Hindlimb muscle (tissue), 1 donor: ENCODE measurements at regions not wholly inside any gene's neighbourhood (a gene's known extent, or its start where the extent isn't known, plus 50 kb on each side); places are given as distances from the start of the nearest gene placed in this dataset.
"Not testable (repeated sequence)": the region's sequence is repeated elsewhere in the genome, so short reads cannot be mapped to it uniquely, and the experiment has no call there.

Experiments
- DNase-seq: peaks from one replicate; pipeline ENCODE4 v3.0.0-alpha.2; 2013

DNA sequence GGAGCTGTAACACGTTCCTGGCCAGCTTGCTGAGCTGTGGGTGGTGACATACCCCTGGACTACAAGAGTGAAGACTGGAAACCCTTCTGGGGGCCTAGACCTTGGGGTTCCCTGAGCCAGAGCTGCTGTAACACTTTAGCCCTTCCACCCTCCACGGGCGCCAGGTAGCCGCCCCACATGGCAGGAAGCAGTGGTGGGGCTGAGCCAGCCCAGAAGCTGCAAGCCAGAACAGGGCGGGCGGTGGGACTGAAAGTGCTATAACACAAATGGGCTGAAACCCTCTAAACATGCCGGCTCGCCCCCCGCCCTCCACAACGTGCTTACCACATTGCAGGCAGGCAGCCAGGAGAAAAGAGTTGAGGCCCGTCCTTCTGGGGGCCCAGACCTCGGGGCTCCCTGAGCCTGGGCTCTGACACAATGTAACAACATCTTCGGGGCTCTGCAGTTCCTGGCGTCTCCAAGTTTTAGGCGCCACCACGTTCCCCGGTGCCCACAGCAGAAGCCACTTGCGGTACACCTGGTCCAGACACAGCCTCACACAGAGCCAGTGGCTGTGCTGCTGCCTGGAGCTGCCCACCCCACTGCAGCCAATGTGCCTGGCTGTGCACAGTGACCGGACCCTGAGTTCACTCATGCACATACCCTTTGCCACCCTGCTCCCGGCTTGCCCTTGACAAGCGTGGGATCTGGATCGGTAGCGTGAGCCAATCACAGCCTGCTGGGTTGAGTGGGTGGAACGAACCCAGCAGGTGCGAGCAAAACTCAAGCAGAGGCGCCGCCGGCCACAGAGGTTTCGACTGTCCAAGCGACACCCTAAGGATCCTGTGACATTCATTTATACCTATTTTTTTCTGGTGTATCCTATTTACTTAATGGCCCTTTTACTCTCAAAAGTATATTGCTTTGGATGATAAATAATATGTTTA lies 127.4 kb upstream of the FHL2 start:
- no peak for DNase-seq

DNA sequence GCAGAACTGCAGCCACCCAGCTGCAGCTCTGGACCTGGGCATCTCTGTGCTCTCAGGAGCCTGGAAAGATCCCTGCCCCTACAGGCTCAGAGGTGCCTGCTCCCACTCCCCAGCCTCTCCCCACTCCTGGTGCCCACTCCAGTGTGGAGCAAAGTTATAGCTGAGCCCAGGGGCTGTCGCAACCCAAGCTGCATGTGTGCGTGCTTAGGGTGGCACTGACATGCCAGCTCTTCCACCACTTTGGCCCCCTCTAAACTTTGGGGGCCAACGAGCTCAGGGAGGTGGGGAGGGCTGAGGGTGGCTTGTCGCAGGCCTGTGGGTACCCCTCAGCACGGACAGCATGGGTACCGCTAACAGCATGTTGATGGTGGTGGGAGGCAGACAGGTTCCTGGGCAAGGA lies 126.3 kb upstream of the FHL2 start:
- no peak for DNase-seq

DNA sequence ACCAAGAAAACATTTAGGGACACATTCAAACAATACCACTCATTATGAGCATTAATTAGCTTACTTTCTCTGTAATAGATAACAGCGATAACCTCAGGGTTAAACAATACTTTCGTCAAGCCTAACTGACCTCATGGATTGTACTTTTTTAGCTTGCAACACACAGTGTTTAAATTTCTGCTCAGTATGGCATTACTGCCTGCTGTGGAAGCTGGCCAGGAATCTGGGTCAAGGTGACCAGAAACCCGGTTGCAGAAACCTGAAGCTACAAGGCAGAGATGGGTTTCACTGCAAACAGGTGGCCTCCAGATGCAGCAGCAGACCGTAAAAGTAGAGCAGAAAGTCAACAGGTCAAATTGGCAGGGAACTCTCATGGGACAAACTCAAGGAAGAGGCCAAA lies 123.8 kb upstream of the FHL2 start:
- no peak for DNase-seq

DNA sequence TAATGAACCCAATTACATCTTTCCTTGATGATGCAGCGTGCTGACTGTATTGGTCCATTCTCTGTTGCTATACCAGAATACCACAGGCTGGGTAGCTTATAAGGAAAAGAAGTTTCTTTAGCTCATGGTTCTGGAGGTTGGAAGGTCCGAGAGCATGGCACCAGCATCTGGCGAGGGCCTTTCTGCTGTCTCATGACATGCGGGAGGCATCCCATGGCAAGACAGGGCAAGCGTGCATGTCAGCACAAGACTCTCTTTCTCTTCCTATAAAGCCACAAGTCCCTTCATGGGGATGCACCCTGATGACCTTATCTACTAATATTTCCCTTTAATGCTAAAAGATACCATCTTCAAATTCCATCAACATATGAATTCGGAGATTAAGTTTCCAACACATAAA lies 122.8 kb upstream of the FHL2 start:
- no peak for DNase-seq

DNA sequence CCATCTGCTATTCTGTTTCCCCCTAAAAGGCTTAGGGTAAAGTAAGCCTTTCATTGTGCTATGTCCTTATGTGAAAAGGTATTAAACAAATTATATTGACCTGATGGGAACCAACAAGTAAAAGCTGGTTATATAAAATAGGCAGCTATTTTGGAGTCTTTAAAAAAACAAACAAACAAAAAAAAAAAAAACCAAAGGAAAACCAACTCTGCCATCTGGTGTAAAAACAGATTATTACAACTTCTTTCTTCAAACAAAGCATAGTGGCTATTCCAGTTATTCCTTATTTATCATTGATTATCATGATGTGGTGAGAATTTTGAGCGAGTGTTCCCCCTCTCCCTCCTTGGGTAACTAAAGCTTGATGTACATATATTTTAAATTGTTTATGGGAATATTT lies 122.3 kb upstream of the FHL2 start:
- no peak for DNase-seq

DNA sequence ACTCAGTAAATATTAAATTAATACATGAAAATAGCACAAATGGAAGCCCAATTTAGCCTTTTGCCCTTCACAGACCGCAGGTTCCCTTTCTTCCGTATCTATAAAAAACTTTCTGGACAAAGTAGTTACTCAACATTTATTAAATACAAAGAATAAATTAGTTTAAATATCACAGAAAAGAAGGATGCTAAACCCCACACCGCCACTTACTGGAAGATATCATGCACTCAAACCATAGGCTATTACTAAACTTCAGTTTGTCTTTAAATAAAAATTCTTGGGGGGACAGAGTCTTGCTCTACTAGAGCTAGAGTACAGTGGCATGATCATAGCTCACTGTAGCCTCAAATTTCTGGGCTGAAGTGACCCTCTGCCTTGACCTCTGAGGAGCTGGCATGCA lies 120.7 kb upstream of the FHL2 start:
- DNase-seq = no peak

DNA sequence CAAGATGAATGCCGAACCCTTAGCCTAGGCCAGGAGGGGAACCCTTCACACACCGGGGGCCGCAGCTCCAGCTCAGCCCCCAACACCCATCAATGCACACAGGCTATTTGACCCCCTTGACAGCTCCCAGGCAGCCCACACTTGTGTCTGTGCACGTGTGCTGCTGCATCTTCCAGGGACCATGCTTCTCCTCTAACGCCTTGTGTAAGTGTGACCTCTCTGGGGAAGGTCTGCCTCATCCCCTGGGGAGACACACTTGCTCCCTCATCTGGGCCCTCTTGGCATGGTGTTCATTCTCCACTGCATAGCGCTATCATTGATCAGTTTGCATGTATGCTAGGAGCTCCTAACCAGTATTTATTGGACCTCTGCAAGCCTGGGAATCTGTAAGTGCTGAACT lies 120.0 kb upstream of the FHL2 start:
- no peak for DNase-seq

DNA sequence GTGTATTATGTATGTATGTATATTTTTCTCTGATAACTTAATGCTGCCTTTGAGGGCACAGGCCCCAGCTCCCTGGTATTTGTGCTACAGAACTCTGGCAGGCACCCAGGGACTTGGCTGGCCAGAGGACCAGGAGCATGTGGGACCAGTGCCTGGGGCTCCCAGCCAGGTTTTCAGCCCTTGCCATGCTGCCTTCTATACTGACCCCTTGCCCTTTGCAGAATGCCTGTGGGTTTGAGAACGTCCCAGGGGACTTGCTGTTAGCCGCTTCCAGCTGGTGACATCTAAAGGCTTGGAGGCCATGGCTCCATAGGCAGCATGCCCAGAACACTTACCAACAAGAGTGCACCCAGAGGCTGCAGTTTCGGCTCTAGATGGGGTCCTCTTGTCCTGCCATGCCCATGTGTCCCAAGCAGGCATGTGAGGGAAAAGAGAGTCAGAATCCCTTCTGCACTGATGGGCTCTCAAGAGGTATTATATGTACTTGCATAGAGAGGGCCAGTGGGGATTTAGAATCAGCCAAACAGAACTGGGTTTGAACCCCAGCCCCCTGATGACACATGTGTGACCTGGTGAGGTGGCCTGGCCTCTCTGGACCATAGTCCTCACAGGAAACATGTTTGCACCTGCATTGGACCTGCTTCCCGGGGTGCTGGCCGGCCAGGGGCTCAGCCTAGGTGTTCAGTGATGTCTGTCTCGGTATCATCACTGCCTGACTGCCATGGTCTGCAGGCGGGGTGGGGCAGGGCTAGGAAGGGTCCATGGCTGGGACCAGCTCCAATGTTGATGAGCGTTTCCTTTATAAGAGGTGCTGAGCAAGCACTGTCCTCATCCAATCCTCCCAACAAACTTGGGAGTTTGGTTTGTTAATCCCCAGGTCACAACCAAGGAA lies 119.2 kb upstream of the FHL2 start:
- DNase-seq = no peak

DNA sequence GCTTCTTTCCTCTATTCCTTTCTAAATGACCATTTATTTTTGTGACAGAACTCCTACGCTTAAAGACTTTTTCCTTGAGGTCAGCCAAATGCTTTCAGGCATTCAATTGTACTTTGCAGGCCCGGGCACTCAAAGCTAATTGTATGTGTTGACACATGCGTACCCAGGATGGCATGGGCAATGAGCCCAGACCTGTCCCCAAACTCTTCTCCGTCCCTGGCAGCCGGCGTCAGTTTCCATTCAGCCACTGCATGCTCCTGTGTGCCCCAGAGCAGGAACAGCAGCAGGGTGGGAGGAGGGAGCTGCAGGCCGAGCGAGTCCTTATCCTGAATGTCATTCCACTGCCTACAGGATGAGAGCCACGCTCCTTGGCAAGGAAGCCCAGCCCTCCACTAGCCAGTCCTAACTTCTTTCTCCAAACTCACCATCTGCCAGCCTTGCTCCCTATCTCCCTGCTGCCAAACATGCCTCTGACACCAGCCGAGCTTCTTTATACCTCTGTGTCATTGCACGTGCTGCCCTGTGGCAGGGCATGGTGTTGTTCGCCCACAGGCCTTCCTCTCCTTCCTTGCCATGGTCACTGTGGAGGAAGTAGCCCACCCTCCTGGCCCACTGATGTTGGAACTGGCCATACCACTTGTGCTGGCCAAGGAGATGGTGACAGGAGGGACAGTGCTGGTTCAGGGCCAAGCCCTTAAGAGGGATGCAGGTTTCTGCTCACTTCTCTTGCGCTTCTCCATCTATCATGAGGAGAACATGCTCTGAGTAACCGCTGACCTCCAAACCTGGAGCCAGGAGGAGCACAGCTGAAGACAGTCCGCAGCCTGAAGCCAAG lies 116.9 kb upstream of the FHL2 start:
- no peak for DNase-seq

DNA sequence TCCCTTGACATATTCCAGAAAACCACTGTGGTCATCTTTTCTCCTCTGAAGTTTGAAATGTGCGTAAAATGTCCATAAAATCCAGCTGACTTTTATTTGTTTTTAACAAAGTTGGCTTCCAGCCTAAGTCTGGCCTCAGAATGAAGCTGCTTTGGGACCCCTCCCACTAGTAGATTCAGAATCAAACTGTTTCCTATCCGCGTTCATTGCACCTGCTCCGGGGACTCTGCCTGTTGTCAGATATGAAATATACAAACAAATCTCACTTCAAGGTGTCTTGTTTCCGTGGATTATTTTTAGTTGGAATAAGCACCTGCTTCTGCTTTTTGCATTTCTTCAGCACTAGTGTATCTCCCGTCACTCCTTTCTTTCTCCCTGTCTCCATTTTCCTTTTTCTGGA lies 115.7 kb upstream of the FHL2 start:
- DNase-seq = no peak

DNA sequence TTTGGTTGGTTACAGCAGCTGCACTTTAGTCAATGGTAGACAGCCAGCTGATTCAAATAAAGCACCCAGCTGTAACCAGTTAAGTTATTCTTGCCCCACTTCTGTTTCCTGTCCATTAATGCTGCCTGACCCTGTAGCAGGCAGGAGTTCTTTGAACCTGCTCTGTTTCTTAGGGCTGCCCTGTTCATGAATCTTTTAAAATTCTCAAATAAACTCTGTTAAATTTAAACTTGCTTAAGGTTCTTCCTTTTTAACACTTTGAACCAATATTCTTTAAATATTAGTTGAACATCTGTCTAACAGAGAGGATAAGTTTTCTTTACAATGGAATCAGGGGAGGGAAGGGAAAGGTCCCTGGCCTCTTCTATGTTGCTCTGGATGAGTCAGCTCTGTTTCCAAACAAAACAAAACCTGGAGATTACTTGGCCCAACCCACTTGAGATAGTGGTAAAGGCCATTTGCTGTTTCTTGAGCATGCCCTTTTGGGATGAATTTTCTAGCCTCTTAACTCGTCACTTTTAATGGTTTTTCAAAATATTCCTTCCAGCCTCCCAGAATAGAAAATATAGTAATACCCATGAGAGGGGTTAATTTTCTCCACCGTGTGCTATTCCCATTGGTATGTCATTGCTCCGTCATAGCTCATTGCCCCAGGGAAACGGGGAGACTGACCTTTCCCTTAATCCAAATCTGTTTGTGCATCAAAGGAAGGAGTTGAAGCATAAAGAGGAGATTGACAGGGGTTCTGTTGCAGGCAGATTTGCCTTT lies 112.1 kb upstream of the FHL2 start:
- no peak for DNase-seq

DNA sequence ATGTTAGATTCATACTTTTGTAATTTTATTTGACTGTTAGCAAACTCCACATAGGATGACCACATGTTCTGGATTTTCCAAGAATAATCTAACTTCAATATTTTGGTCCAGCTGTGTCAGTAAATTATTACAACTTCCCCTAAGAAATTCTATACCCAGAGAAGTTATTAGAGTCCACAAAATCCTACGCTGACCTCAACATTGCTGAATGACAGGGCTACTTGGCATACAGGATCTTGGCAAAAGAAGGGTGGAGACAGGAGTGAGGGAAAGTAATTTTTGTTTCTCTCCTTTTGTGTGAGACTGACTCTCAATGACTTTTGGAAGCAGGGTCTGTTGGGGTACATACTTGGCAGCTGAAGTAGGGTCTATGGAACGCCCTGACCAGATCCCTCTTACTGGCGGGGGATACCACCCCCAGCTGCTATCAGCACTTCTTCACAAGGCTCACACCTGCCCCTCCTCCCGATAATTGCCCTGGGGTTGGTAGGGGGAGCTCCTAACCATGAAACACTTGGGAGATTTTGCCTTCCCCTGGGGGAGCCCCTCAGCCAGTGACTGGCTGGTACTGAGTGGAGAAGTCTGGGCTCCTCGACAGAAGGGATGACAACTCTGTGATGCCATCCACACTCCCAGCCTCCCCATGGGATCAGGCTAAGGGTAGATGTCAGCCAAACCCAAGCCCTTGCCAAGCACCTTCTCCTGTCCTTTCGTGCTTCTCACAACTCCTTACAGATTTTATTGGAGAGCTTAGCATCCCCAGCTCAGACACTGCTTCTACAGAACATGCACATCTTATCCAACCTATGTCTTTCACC lies 110.6 kb upstream of the FHL2 start:
- peak; percentile 38 for DNase-seq

DNA sequence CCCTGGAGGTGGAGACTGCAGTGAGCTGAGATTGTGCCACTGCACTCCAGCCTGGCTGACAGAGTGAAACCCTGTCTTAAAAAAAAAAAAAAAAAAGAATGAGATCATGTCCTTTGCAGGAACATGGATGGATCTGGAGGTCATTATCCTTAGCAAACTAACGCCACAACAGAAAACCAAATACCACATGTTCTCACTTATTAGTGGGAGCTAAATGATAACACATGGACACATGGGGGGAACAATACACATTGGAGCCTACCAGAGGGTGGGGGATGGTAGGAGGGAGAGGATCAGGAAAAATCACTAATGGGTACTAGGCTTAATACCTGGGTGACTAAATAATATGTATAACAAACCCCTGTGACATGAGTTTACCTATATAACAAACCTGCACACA lies 108.0 kb upstream of the FHL2 start:
- not testable (repeated sequence) for DNase-seq

DNA sequence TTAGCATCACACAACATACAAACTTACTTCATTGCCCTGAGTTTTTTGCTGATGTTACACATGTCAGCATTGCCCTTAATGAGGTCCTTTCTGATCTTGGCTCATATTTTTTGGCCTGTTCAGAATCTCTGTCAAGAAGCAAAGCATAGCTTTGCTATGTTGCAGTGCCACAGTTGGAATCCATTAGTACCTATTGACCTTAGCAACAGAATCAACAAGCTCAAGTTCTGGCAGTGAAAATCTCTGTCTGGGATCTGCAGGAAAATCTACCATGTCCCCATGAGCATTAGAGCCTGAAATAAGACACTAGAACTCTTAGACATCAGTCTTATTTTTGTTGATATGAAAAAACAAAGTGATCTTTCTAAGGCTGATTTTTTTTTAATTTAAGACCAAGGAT lies 105.6 kb upstream of the FHL2 start:
- DNase-seq = no peak

DNA sequence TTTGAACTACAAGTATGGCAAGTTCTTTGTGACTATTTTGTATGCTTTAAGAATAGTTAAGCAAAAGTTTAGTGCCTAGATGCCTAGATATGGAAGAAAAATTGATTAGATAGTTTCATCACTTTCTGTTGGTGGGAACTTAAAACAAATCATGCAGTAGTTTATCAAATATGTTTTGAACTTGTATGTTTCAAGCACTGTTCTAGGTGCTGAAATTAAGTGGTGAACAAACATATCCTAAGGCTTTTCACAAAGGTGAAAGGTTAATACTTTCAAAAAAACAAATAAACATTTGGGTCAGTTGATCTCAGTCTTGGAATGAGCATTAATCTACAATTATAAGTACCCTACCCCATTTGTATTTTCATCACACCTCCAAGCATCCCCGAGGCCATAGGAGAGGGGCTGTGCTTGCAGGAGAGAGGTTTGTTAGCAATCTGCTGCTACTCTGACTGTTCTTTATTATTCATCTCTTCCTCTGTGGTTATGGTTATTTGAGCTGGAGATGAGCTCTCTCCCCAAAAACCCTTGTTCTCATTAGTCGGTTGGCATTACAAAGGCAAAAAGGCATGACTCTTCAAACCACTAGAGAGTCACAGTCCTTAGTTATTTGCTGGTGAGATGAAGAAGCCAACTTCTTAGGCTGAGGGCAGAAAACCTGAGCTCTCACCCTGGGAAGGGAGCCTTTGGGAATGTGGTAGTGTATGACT lies 103.9 kb upstream of the FHL2 start:
- no peak for DNase-seq

DNA sequence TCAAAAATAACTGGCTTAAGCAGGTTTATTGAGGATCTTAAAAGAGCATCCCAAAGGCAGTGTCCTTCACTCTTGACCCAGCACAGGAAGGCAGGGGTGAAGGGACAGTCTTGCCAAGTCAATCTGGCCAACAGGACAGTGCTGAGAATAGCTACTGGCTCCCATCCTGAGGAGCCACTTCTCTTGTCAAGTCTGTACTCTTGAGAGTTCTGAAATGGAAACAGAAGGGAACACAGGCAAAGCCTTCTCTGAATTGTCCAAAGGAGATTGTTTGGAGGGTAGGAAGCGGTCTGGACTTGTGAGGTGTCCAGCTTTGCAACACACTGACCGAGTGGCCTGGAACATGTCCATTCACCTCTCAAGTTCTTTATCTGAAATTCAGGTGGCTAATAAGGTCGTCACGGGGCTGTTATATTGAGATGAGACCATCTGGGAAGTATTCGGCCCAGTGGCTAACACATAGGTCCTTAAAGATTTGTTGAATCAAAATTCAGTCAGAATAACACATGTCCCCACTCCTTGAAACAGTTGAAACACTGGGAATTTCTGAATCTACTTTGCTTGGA lies 99.5 kb upstream of the FHL2 start:
- DNase-seq = no peak

DNA sequence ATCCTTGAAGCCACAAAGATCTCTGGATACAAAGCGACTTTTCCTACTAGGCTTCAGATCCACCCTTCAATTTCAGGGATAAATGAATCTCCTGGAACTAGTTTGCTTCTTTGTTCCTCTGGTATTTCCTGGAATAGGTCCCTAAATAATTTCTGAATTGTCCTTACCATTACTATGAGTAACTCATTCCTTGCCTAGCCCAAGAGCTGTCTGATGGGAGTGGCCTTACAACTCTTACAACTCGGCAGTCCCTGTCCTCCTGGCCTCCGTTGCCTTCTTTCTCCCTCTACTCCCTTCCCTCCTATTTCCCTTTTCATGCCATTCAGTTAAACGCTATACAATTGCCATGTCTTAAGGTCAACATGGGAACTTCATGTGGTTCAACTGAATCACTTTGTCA lies 98.2 kb upstream of the FHL2 start:
- DNase-seq = no peak

DNA sequence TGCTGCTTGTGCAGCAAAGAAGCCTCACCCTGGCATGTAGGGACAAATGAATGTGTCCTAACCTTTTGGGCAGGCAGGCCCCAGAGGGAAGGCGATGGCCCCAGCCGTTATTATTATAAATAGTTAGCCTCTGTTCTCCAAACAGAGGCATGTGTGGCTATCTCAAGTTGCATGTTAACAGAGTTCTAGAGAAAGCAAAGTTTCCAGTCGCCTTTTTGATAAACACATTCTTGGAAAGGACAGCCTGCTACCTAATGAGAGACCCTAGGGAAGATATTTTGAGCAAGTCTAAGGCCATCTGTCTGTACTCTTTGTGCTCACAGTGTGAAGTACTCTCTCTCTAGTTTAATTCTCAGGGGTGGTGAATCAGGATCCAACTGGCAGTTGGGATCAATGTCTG lies 97.4 kb upstream of the FHL2 start:
- DNase-seq = no peak

DNA sequence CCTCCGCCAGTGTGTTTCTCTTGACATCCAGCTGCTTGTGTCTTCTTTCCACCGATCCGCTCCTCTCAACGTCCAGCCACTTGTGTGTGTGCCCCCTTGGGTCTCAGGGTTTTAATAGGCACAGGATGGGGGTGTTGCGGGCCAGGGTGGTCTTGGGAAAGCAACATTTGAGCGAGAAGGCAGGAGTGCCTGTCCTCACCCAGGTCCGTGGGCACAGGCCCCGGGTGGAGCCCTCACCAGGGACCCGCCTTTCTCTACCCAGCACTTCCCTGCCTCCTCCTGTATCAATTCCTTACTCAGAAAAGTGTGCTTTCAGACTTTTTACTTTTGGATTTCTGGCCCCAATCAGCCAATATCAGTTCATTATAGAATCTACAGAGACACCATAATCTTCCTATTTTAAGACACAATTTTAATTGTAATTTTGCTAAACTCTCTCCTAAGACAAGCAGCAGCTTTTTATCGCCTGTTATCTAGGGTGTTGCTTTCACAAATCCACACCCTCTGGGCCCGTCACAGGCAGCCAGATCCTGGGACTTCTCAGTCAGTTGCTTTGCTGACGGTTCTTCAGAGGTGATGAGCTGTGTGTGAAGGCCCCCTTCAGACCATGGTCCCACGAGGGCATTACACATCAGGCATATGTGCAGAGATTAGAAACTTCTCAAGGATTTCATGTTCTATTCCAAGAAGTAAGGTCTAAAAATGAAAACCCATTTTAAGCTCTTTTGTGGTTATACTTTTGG lies 96.0 kb upstream of the FHL2 start:
- DNase-seq = no peak
